Embryonic facial prominence (tissue), 1 donor: ENCODE measurements at regions not wholly inside any gene's neighbourhood (a gene's known extent, or its start where the extent isn't known, plus 50 kb on each side); places are given as distances from the start of the nearest gene placed in this dataset.

Experiments
- DNase-seq: peaks from one replicate; pipeline ENCODE4 v3.0.0-alpha.2; 2016; ENCODE audit errors: extremely low spot score

DNA sequence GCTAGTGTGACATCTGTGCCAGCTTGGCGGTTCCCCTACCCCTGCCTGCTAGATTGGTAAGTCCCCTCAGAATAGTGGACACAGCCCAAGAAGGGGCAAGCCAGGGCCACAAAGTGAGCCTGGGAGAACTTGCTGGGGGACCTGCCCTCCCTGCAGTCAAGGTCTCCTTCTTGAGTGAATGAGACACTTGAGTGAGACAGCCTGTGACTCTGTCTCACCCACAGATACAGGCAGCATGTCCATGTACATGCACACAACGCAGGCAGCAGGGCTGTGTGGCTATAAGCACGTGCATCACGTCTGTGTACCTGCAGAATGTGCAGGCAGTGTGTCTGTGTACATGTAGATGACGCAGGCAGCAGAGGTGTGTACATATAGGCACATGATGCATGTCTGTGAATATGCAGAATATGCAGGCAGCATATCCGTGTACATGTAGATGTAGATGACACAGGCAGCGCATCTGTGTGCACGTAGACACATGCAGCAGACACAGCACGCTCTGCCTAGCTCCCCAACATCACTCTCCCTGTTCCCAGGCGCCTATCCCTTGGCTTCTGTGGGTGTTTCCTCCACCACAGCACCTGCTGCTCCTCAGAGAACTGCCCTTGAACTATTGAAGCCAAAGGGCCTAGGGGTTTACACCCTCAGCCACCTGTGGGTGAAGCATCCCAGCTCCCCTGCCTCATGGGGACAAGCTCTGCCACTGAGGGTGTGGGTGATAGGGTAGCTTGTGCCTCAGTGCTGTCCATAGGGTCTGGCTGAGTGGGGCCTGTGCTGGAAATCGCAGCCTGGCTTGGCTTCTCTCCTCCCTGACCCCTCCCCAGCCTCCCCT, 147.2 kb upstream of the TWIST2 start:
- no peak for DNase-seq

GRCh38 chr2:238701341-238702206, 146.3 kb upstream of the TWIST2 start:
- no peak for DNase-seq

DNA sequence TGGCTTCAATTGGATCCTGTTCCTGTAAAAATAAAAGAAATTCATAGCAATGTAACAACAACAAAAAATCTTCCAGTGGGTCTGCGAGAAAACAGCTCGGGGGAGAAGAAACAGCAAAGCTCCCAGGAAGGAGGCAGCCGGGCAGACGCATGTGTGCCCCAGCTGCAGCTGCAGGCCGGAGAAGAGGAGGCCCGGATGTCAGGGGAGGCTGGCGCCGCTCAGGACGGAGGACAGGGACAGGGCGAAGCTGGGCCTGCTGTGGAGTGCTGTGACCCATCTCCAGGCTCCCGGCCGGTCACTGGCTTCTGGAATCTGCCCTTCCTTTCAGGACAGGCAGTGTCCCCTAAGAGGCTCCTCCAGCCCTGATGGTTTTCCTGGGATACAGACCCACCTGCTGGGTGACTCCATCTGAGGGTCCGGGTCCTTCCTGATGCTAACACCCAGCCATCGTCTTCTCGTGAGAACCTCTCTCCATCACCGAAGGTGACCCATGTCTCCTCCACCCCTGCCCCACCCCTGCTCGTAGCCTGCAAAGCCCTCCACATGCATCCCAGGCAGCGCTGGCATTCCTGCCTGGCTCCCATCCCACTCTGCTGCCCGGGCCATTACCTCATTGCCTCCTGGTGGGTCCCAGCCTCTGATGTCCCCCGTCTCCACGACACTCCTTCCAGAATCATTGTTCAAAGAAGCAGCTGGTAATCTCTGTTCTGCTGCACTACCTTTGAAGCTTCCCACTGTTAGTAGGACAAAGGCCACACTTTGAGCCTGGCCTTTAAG, 145.4 kb upstream of the TWIST2 start:
- no peak for DNase-seq

DNA sequence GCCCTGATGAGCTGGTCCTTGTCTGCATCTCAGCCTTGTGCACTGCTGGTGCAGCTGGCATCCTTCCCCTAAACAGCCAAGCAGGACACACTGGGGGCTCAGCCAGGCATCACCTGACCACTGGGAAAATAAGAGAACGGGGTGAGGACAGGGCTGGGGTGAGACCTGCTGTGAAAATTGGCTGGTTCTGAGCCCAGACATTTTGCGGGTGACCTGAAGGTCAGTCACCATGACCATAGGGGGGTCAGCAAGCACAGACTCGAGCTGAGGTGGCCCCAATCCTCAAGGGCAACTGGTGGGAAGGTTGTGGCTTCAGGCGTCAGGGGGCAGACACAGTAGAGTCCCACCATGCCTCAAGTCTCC, 144.9 kb upstream of the TWIST2 start:
- DNase-seq: no peak

- no peak for DNase-seq
Observed at GRCh38 chr2:238703436-238703835, 144.4 kb upstream of the TWIST2 start.

- DNase-seq: no peak
Observed at GRCh38 chr2:238704471-238705225, 143.2 kb upstream of the TWIST2 start.

GRCh38 chr2:238706163-238706562, 141.7 kb upstream of the TWIST2 start:
- DNase-seq: no peak

DNA sequence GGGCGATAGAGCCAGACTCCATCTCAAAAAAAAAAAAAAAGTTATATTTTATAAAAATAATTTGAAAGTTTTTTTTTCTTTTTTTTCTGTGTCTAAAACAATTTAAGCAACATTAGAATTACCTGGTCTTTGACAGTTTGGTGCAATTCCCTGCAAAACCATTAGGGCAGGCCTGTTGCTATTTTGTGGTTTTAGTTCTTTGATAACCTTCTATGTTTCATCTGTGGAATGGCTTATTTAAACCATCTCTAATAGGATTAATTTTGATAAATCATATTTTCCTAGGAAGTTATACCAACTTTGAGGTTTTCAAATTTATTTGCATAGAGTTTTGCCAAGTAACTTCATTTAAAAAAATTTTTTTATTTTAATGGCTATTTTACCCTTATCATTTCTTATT, 141.2 kb upstream of the TWIST2 start:
- no peak for DNase-seq

GRCh38 chr2:238709325-238710025, 138.4 kb upstream of the TWIST2 start:
- no peak for DNase-seq

DNA sequence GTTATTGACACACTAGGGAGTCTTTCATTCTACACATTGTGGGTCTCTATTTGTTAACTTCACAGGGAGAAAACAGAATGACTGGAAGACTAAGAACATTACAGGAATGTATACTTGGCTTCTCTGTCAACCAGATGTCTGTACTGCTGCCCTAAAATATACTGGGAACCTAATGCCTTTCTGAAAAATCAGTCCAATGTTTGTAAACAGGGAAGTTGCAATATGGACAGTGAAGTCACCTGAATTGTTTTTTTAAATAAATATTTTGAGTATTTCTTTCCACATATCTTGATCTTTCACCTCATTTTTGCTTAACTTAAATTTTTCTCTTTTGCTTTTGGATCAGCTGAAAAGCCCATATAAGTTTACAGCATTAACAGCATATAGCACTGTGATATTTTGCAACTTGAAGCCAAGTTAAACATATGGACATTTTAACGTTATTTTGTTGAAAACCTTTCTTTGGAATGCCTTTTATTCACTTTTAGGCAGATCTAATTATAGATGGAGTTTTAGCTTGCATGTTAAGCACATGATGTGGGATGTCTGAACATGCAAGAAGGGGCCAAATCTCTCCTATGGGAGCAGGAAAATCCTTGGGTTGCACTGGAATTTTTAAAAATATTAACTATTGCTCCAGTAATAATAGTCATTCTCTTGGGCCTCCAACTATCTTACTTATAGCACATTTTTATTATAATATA, 137.7 kb upstream of the TWIST2 start:
- DNase-seq: no peak

GRCh38 chr2:238710787-238711186, 137.1 kb upstream of the TWIST2 start:
- no peak for DNase-seq

DNA sequence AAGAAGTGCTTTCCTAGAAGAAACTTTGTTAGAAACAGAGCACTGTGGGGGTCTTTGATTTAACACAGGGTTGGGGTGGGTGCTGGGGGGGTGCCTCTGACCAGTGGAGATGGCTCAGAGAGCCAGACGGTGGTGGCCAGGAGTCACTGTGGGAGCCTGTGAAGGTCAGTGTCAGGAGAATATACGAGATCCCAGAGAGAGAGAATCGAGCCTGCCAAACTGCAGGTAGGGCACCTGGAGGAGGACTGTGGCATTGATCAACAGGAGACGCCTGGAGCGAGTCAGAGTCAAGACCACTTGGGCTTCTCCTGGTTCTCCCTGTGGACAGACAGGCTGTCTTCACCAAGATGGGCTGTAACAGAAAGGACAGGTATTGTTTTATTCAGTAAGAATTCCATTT, 136.5 kb upstream of the TWIST2 start:
- no peak for DNase-seq

- no peak for DNase-seq
Observed at GRCh38 chr2:238712011-238712410, 135.9 kb upstream of the TWIST2 start.

DNA sequence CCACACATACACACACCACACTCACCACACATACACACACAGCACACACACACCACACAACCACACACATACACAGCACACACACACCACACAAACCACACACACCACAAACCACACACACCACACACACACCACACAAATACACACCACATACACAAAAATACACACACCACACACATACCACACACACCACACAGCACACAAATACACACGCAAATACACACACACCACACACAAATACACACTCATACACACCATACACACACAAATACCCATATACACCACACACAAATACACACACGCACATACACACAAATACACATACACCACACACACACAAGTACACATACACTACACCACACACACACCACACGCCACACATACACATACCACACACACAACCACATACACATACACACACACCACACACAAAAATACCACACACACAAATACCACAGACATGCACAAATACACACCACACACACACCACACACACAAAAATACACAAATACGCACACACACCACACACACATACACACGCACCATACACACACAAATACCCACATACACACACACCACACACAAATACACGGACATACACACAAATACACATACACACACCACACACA, 134.6 kb upstream of the TWIST2 start:
- DNase-seq: no peak

DNA sequence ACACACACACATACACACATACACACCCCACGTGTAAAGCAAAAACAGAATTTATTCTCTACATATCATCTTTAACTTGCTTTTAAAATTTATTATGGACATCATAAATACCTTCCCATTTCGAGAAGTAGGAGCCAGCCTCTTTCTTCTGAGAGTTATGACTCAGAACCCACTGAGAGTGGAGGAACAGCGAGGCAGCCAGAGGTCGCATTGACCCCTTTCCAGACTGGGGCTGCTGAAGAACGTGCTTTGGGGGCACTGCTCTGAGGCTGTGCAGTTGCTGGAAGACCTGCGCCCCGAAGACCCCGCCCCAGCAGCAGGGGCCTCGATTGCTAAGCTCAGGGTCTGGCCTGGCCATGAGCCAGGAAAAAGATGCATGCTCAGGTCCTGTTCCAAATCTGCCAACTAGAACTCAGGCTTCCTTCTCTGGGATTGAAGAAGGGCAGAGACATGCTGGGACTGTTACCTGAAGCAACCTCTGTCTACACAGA, 133.8 kb upstream of the TWIST2 start:
- DNase-seq: no peak

GRCh38 chr2:238716171-238716570, 131.7 kb upstream of the TWIST2 start:
- no peak for DNase-seq

- DNase-seq: no peak
Observed at GRCh38 chr2:238716585-238716984, 131.3 kb upstream of the TWIST2 start.

- no peak for DNase-seq
Observed at GRCh38 chr2:238717084-238717483, 130.8 kb upstream of the TWIST2 start.

DNA sequence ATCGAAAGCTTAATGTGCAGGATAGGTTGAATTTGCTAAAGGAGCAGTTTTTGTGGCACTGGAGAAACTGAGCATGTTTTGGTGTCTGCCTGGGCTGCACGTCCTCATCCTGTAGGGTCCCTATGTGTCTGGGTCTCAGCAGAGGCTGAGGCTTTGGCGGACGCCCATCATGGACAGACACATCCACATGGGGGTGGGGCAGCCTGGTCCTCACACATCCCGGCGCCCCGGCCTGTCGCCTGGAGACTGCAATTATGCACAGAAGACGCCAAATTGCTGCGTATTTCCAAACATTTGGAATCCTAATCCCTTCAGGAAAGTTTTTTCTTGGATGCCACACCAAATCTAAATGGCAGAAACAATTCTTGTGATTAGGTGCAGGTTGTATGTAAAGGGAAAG, 128.2 kb upstream of the TWIST2 start:
- DNase-seq: no peak

- no peak for DNase-seq
Observed at GRCh38 chr2:238720232-238720672, 127.6 kb upstream of the TWIST2 start.
